Right lobe of liver (tissue), 4 donors: ENCODE measurements at regions not wholly inside any gene's neighbourhood (a gene's known extent, or its start where the extent isn't known, plus 50 kb on each side); places are given as distances from the start of the nearest gene placed in this dataset.

Experiments
- POLR2A ChIP-seq: fragments of 450-650 bp; IDR thresholded peaks from one replicate; pipeline ENCODE4 v1.6.1; 2017; ENCODE audit warnings: antibody characterized with exemption, mild to moderate bottlenecking
- TF ChIP-seq, protein P1 (sequence below), 4 donors: fragments of 200-600 bp in 3 of 4; fragments of 450-650 bp in 1 of 4; IDR thresholded peaks; one replicate each; pipeline versions ENCODE4 v1.5.1 to v1.8.0; 2016 to 2022; ENCODE audit warnings: antibody characterized with exemption in 4 of 4, mild to moderate bottlenecking in 2 of 4
- donor health status: DM: no; HTN: no; CAD: no.
- donor health status: DM: no; HTN: no; CAD: no.
- donor health status: DM: no; HTN: yes; CAD: no.

- no peak for TF ChIP-seq POLR2A
- TF ChIP-seq, protein P1, sequence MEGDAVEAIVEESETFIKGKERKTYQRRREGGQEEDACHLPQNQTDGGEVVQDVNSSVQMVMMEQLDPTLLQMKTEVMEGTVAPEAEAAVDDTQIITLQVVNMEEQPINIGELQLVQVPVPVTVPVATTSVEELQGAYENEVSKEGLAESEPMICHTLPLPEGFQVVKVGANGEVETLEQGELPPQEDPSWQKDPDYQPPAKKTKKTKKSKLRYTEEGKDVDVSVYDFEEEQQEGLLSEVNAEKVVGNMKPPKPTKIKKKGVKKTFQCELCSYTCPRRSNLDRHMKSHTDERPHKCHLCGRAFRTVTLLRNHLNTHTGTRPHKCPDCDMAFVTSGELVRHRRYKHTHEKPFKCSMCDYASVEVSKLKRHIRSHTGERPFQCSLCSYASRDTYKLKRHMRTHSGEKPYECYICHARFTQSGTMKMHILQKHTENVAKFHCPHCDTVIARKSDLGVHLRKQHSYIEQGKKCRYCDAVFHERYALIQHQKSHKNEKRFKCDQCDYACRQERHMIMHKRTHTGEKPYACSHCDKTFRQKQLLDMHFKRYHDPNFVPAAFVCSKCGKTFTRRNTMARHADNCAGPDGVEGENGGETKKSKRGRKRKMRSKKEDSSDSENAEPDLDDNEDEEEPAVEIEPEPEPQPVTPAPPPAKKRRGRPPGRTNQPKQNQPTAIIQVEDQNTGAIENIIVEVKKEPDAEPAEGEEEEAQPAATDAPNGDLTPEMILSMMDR (IDR thresholded peaks at IDR 0.05): no peak
Measured at GRCh38 chr6:127402890-127403617, 56.1 kb downstream of the KIAA0408 start.
